Vagina (tissue), 2 donors: ENCODE measurements at regions not wholly inside any gene's neighbourhood (a gene's known extent, or its start where the extent isn't known, plus 50 kb on each side); places are given as distances from the start of the nearest gene placed in this dataset.
"Not testable (repeated sequence)": the region's sequence is repeated elsewhere in the genome, so short reads cannot be mapped to it uniquely, and the experiment has no call there.

Experiments used
- POLR2A ChIP-seq, 2 donors: fragments of 450-650 bp; IDR thresholded peaks; one replicate each; pipeline ENCODE4 v1.6.1; 2017; ENCODE audit warnings: antibody characterized with exemption in 2 of 2, mild to moderate bottlenecking in 2 of 2, moderate library complexity in 2 of 2
- POLR2AphosphoS5 ChIP-seq, 2 donors: sonication (generic); formaldehyde crosslinking; IDR thresholded peaks; one replicate each; pipeline ENCODE4 v1.9.0; 2017; ENCODE audit warnings: antibody characterized with exemption in 2 of 2, mild to moderate bottlenecking in 2 of 2, low read depth in 1 of 2; ENCODE audit not compliant: insufficient read depth in 1 of 2
- TF ChIP-seq, protein P1 (sequence below), 3 experiments: fragments of 450-650 bp in 2 of 3; fragments of 200-600 bp in 1 of 3; sonication (generic) in 1 of 3; IDR thresholded peaks; one replicate each; pipeline ENCODE4 v1.5.1; 2017 to 2019; ENCODE audit warnings: antibody characterized with exemption in 3 of 3, mild to moderate bottlenecking in 2 of 3, moderate library complexity in 2 of 3

DNA sequence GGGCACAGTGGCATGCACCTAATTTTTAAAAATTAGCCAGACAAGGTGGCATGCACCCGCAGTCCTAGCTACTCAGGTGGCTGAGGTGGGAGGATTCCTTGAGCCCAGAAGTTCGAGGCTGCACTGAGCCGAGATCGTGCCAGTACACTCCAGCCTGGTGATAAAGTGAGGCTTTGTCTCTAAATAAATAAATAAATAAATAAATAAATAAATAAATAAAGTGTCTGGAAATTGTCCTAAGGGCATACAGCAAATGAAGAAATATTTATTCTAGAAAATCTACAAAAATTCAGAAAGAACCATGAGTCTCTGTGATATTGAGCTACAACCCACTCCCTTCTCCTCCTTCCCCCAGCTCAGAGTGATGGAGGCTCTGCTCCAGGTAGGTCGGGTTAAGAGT lies 55.4 kb upstream of the THOC3 start:
- TF ChIP-seq, protein P1, sequence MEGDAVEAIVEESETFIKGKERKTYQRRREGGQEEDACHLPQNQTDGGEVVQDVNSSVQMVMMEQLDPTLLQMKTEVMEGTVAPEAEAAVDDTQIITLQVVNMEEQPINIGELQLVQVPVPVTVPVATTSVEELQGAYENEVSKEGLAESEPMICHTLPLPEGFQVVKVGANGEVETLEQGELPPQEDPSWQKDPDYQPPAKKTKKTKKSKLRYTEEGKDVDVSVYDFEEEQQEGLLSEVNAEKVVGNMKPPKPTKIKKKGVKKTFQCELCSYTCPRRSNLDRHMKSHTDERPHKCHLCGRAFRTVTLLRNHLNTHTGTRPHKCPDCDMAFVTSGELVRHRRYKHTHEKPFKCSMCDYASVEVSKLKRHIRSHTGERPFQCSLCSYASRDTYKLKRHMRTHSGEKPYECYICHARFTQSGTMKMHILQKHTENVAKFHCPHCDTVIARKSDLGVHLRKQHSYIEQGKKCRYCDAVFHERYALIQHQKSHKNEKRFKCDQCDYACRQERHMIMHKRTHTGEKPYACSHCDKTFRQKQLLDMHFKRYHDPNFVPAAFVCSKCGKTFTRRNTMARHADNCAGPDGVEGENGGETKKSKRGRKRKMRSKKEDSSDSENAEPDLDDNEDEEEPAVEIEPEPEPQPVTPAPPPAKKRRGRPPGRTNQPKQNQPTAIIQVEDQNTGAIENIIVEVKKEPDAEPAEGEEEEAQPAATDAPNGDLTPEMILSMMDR (IDR thresholded peaks at IDR 0.05): not testable (repeated sequence)
- not testable (repeated sequence) for TF ChIP-seq POLR2AphosphoS5 (IDR thresholded peaks at IDR 0.05; ENCODE audit: insufficient read depth in 1 of 2, low read depth in 1 of 2); POLR2A (IDR thresholded peaks at IDR 0.05)
